GM18507 (cell line): ENCODE measurements at regions not wholly inside any gene's neighbourhood (a gene's known extent, or its start where the extent isn't known, plus 50 kb on each side); places are given as distances from the start of the nearest gene placed in this dataset.
"Not testable (repeated sequence)": the region's sequence is repeated elsewhere in the genome, so short reads cannot be mapped to it uniquely, and the experiment has no call there.

ENCODE experiments used
- DNase-seq: peaks from one replicate; pipeline ENCODE4 v3.0.0; 2011; ENCODE audit warnings: low read depth; ENCODE audit not compliant: insufficient read length; ENCODE audit errors: extremely low spot score
- FAIRE-seq: peaks from 2 replicates; lab custom pipeline; 2011; peaks lifted over from hg19 to GRCh38; lab: Jason Lieb, UNC

- FAIRE-seq (no peak), DNase-seq (no peak)
Observed at GRCh38 chr11:130526846-130527245, 78.4 kb downstream of the ADAMTS15 start.

- no peak for DNase-seq
- no peak for FAIRE-seq
Observed at GRCh38 chr11:130527636-130528297, 79.3 kb downstream of the ADAMTS15 start.

DNA sequence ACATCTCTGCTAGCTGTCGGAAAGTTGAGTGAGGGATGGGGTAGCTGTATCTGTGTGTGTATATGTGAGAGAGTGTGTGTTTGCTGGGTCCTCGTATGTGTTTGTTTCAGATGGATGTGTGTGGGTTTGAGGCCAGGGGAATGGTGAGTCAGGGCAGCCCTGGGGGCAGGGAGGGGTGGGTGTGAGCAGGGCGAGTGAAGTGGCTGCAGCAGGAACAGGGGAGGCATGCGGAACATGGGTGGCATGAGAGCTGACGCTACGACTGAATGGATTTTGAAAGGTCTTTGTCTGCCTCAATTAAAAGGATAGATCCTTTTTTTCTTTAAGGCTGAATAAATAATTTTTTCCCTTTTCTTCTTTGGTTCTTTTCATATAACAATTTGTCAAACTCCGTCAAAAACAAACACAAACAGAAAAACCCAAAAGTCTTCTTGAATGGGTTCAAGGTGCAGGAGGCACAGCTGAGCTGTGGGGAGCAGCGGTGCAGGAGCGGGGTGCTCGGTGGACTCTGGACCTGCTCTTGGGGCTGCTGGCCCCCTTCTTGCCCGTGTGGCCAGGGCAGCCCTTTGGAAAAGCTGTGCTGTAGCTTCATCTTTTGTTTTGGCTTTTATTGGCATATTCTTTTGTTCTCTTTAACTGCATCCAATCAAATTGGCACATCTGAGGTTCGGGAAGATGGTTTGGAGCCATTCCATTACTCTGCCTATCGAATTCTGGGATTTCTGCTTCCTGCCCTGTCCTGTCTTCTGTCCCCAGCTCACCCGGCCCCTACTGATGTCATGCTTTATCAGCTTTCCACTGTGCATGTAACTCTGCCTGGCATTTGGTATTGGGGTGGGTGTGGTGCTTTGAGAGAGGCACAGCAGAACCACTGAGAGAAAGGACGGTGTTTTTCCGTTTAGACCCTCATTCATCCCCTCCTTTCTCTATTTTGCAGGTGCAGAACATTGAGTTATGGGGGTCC is 80.1 kb downstream of the ADAMTS15 start:
- DNase-seq (no peak), FAIRE-seq (no peak)

DNA sequence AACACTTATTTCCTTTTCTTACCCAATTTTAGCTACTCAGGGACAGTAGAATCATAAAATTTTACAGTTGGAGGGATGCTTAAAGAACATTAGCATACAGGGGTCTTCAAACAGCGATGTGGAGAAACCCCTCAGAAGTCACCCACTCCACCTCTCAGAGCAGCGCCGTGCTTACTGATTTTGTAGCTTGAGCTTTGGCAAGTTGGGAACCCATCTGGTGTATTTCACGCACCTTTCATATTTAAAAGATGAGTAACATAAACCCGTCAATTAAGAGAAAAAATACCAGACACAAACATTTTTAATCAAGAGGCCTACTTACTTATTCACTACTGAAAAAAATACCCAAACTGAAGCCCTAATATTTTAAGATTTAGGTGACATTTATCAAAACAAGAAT is 80.9 kb downstream of the ADAMTS15 start:
- FAIRE-seq (no peak), DNase-seq (no peak)

DNA sequence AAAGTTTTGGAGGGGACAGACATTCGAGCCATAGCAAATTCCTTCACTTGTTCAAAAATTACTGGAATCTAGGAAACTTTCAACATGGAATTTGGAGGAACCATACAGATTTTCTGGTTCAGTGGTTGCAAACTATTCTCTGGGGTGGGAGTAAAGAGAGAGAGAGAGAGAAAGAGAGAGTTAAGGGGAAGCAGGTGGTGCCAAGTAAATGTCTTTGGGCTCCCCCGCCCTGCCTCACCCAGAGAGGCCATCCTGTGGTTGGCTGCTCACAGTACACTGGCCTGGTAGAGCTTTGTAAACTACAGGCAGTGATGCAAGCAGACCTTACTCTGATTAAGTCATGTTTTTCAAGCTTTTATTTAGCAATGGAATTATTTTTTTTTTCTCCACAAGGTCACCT is 82.6 kb downstream of the ADAMTS15 start:
- no peak for DNase-seq
- FAIRE-seq = no peak

- FAIRE-seq = no peak
Observed at GRCh38 chr11:130533113-130533798, 84.8 kb downstream of the ADAMTS15 start.

GRCh38 chr11:130533871-130534270 is 85.4 kb downstream of the ADAMTS15 start:
- DNase-seq = no peak
- FAIRE-seq = no peak

More at GRCh38 chr11:130533113-130533798, 84.8 kb downstream of the ADAMTS15 start:
- no peak for DNase-seq

GRCh38 chr11:130534551-130534950 is 86.1 kb downstream of the ADAMTS15 start:
- FAIRE-seq = no peak

DNA sequence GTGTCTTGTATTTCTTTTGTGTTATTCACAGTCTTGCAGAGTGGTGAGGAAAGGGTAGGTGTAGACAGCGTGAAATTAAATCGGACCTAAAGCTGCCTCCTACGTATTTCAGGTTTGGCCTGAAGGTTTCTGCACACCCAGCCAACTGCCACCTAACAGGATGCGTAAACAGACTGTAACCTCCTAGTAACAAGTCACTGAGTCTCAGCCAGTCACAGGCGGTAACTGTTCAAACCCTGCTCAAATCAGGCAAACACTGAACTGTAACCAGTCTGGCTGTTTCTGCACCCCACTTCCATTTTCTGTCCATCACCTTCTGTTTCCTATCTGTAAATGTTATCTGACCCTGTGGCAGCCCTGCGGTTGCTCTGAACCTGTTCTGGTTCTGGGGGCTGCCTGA is 87.1 kb downstream of the ADAMTS15 start:
- DNase-seq (no peak), FAIRE-seq (no peak)

More at GRCh38 chr11:130534551-130534950, 86.1 kb downstream of the ADAMTS15 start:
- no peak for DNase-seq

DNA sequence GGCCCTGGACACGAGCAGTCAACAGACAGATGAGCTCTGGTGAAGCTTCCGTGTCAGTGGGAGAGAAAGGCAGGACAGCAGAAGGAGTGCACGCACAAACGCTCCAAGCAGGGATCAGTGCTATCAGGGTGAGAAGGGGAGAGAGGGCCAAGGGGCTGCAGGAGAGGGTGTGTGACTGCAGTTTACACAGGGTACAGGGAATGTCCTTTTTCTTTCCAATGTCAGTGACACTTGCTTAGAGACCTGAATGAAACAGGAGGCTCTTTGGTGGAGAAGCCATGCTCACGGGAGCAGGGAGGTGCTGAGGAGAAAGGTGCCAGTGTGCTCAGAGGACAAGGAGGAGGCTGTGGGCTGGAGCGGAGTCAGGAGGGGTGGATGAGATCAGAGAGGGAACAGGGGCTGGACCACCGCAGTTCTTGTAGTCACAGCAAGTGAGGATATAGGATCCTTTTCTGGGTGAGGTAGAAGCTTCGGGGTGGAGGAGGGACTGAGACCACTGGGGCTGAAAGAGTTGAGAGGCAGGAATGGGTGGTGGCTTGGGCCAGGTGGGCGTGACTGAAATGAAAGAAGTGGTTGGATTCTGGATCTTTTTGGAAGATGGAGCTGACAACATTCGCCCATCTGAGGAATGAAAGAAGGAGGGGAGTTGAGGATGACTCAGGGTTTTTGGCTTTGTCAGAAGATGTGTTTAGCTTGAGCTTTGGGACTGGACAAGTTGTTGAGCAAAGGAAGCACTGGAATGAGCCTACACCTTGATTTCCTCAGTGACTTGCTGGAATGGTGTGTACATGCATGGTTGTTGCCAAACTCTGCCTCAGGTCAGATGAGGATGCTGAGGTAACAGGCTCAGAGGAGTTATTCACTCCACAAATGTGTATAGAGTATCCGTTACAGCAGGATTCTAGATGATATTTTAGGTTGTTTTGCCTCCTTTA is 87.9 kb downstream of the ADAMTS15 start:
- DNase-seq (no peak), FAIRE-seq (no peak)

GRCh38 chr11:130539680-130540079 is 91.2 kb downstream of the ADAMTS15 start:
- not testable (repeated sequence) for FAIRE-seq, DNase-seq

- FAIRE-seq (no peak), DNase-seq (no peak)
Observed at GRCh38 chr11:130544266-130544665, 95.8 kb downstream of the ADAMTS15 start.

GRCh38 chr11:130545449-130546072 is 97.1 kb downstream of the ADAMTS15 start:
- FAIRE-seq = no peak
- DNase-seq = no peak

- no peak for DNase-seq
- no peak for FAIRE-seq
Observed at GRCh38 chr11:130546438-130546837, 98.0 kb downstream of the ADAMTS15 start.

- FAIRE-seq = no peak
- no peak for DNase-seq
Observed at GRCh38 chr11:130546901-130547694, 98.7 kb downstream of the ADAMTS15 start.

DNA sequence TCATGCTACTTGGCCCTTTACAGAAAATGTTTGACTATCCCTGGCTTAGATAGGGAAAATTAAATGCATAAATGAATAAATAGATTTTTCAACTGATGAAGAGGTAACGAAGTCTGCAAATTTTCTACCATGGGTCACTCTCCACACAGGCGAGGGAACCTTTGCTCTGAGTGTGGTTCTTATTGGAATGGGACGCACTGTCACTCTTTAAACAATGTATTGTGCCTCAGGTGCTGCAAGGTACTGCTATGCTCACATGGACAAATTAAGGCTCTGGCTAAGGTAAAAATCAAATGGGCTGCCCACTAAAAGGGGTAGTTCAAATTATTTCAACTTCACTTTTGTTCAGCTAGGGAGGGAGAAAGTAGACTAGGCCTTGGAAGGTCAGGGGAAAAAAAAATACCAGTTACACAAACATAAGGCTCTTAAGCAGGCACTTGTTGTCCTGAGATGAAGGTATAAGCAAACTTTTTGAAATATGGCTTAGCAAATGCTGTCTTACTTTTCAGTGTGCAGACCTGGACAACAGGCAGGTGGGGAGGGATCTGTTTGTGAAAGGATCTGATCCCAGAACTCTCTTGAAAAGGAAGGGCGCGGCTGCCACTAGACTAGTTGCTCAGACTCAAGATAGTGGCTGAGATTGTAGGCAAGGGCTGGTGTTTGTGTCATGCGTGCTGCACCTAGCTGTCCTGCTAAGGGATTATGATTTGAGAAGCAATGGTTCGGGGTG is 99.5 kb downstream of the ADAMTS15 start:
- DNase-seq (no peak), FAIRE-seq (no peak)

DNA sequence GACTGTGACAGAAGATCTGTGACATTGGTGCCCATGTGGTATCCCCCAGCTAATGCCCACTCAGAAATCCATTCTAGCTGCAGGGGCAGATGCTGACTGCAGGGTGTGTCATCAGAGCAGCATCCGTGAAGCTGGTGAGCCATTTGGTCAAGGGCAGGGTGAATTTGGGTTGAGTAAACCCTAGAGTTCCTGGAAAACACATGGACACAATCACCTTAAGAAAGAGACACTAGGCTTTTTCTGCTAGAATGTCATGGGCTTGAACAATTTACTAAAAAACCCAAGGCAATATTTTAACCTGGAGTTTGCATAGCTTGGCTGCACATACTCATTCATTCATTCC is 100.0 kb downstream of the ADAMTS15 start:
- DNase-seq (no peak), FAIRE-seq (no peak)
